Sciatic nerve (tissue), 2 donors: ENCODE measurements at regions not wholly inside any gene's neighbourhood (a gene's known extent, or its start where the extent isn't known, plus 50 kb on each side); places are given as distances from the start of the nearest gene placed in this dataset.
A peak's percentile ranks its signal among the peaks of the same experiment; 100 is the strongest.

Experiments used
- ATAC-seq: fragments of 200-7000 bp; cut with Tn5 transposase; one replicate; pipeline ENCODE4 v1.9.1; 2020; ENCODE audit warnings: mild to moderate bottlenecking, moderate library complexity
- DNase-seq: peaks from one replicate; pipeline ENCODE4 v3.0.0-alpha.2; 2020; ENCODE audit warnings: low spot score
- intact Hi-C: fragments of 100-400 bp; cut with DNase I; formaldehyde crosslinking; loops from one replicate; pipeline ENCODE4 v1.14.2; 2022
- donor health status: DM: no; HTN: no; CAD: no.
- donor health status: DM: no; HTN: no; CAD: no.

- intact Hi-C loops: no loop called here
- DNase-seq: no peak
- ATAC-seq: no peak
Observed at GRCh38 chr11:128305588-128305987, 281.8 kb downstream of the ETS1 start.

- DNase-seq (no peak), ATAC-seq (no peak)
- intact Hi-C loops: no loop called here
Observed at GRCh38 chr11:128304666-128305485, 282.5 kb downstream of the ETS1 start.

GRCh38 chr11:128304116-128304515 is 283.2 kb downstream of the ETS1 start:
- DNase-seq: no peak
- ATAC-seq: no peak
- intact Hi-C loops: no loop called here

- DNase-seq (no peak), ATAC-seq (no peak)
- intact Hi-C loops: no loop called here
Observed at GRCh38 chr11:128303383-128303782, 284.0 kb downstream of the ETS1 start.

- ATAC-seq (no peak), DNase-seq (no peak)
- intact Hi-C loops: no loop called here
Observed at GRCh38 chr11:128302425-128303186, 284.8 kb downstream of the ETS1 start.

GRCh38 chr11:128301756-128302155 is 285.6 kb downstream of the ETS1 start:
- intact Hi-C loops: no loop called here
- DNase-seq (no peak), ATAC-seq (no peak)

- no peak for ATAC-seq
- DNase-seq: no peak
- intact Hi-C loops: no loop called here
Observed at GRCh38 chr11:128300785-128301184, 286.6 kb downstream of the ETS1 start.

- ATAC-seq (peak; percentile 96), DNase-seq (no peak)
- intact Hi-C loops: no loop called here
Observed at GRCh38 chr11:128299132-128299726, 288.1 kb downstream of the ETS1 start.

GRCh38 chr11:128298271-128298670 is 289.1 kb downstream of the ETS1 start:
- DNase-seq (no peak), ATAC-seq (no peak)
- intact Hi-C loops: no loop called here

GRCh38 chr11:128297805-128298204 is 289.6 kb downstream of the ETS1 start:
- intact Hi-C loops: no loop called here

GRCh38 chr11:128297091-128297651 is 290.2 kb downstream of the ETS1 start:
- ATAC-seq (no peak), DNase-seq (no peak)
- intact Hi-C loops: no loop called here

More at GRCh38 chr11:128297805-128298204, 289.6 kb downstream of the ETS1 start:
- DNase-seq (no peak), ATAC-seq (no peak)

GRCh38 chr11:128294671-128295050 is 292.7 kb downstream of the ETS1 start:
- no peak for ATAC-seq
- no peak for DNase-seq

GRCh38 chr11:128294001-128294670 is 293.2 kb downstream of the ETS1 start:
- no peak for DNase-seq
- ATAC-seq: no peak
- intact Hi-C loops: no loop called here

More at GRCh38 chr11:128294671-128295050, 292.7 kb downstream of the ETS1 start:
- intact Hi-C loops: no loop called here

- intact Hi-C loops: no loop called here
- ATAC-seq (no peak), DNase-seq (no peak)
Observed at GRCh38 chr11:128291835-128292234, 295.5 kb downstream of the ETS1 start.

GRCh38 chr11:128291007-128291406 is 296.4 kb downstream of the ETS1 start:
- ATAC-seq: peak; percentile 33
- intact Hi-C loops: no loop called here
- DNase-seq: no peak

GRCh38 chr11:128290106-128290840 is 297.1 kb downstream of the ETS1 start:
- ATAC-seq (peak; percentile 94), DNase-seq (peak; percentile 68)
- intact Hi-C loops: no loop called here

GRCh38 chr11:128289048-128289447 is 298.3 kb downstream of the ETS1 start:
- no peak for ATAC-seq
- intact Hi-C loops: loop anchor here (5.0 kb wide), 1 partner anchor 343 kb away; no protein-coding TSS in a partner anchor
- DNase-seq: no peak

GRCh38 chr11:128288368-128288767 is 299.0 kb downstream of the ETS1 start:
- intact Hi-C loops: loop anchor here (5.0 kb wide), 1 partner anchor 344 kb away; no protein-coding TSS in a partner anchor
- no peak for DNase-seq

More at GRCh38 chr11:128288368-128288767, 299.0 kb downstream of the ETS1 start:
- ATAC-seq: no peak
